ENCODE measurements at regions not wholly inside any gene's neighbourhood (a gene's known extent, or its start where the extent isn't known, plus 50 kb on each side); places are given as distances from the start of the nearest gene placed in this dataset.

DNA sequence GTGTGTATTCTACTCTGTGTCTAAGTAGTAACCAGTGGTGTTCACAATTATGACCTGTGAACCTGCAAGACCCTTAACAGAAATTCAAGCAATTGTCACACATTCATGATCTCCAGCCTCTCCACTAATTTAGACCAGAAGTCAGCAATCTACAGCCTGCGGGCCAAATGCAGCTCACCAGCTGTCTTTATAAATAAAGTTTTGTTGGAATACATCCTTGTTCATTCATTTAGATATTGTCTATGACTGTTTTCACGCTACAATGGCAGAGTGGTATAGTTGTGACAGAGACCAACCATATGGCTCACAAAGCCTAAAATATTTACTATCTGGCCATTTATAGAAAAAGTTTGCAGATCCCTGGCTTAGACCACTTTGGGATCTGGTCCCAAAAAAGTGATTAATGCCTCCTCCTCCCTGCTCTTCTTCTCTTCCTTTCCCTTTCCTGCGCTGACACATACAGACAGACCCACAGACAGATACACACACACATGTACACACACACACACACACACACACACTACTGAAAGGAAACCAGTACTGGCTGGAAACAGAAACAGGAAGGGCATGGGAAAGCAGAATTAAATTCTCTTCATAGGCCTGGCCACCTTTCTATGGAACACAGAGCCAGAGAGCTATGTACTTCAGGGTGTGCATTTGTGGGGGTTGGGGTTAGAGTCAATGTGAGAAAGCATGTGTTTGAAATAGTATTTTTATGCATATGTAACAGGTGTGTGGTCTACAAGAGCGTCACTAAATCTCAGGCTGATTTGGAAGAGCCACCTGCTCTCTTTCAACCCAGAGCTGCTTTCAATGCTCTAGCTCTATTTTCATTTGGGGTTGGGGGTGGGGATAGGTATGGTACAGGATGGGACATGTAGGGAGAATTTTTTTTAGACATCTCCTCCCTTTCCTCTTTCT is 49.7 kb upstream of the TMEM164 start:
- no peak for TF ChIP-seq CTCF (IDR thresholded peaks at IDR 0.05; ENCODE audit: poor library complexity)
- TF ChIP-seq EZH2phosphoT487 (IDR thresholded peaks at IDR 0.05; ENCODE audit: low read depth, severe bottlenecking, unreplicated experiment), result no peak
